GM21717 (cell line): ENCODE measurements at regions not wholly inside any gene's neighbourhood (a gene's known extent, or its start where the extent isn't known, plus 50 kb on each side); places are given as distances from the start of the nearest gene placed in this dataset.
A peak's percentile ranks its signal among the peaks of the same experiment; 100 is the strongest.
"Not testable (repeated sequence)": the region's sequence is repeated elsewhere in the genome, so short reads cannot be mapped to it uniquely, and the experiment has no call there.

Experiments
- ATAC-seq: cut with Tn5 transposase; IDR thresholded peaks from one replicate; pipeline ENCODE4 v1.9.1; 2021; ENCODE audit warnings: mild to moderate bottlenecking, moderate library complexity; ENCODE audit not compliant: unreplicated experiment

- no peak for ATAC-seq
Observed at GRCh38 chr3:72660270-72661114, 187.8 kb downstream of the SHQ1 start.

DNA sequence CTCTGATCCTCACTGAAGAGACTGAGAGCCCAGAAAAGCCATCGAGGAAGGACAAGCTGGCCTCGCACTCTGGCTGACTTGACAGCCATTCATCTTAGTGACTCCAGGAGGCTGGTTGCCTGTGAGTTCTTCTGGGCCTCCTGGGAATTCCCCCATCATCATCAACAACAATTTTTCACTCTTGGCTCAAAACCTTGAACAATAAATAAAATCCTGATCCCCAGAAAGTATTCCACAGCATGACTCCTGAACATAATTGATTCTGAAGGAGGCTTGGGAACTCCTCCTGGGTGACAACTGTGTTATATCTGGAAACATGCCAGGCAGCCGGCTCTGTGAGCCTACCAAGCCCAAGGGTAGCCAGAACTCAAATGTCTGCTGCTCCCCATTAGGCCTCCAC lies 188.6 kb downstream of the SHQ1 start:
- no peak for ATAC-seq

DNA sequence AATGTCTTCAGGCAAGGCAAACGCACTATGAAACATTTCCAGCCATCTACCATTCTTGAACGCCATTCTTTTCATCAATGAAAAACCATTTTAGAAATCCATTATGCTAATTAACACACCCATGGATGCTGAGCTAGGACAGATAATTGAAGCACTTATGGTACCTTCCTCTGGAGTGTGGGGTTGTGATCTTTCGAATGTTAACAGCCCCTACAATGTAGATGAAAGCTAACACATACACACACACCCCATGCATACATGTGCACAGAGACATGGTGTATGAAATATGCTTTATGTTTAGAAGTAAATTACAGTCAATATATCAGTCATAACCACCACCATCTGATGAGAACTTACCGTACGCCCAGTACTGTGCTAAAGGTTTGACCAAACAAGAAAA lies 189.1 kb downstream of the SHQ1 start:
- ATAC-seq = no peak

- no peak for ATAC-seq
Observed at GRCh38 chr3:72658466-72659100, 189.7 kb downstream of the SHQ1 start.

DNA sequence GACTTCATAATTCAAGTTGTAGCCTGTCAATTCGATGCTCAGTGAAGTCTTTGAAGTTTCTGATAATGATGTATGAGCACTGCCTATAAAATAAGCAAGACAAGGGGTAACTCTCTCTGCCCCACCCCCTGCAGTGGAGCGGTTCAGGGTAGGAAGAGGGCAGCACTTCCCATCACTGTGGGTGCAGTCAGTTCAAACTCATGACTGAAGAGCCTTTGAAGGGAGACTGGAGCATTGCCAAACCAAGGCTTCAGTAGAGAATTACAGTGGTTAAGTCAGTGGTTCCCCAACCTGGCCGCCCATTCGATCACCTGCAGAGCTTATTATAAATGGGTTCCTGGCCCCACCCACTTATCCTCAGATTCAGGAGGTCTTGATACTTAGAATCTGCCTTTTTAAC lies 190.6 kb downstream of the SHQ1 start:
- peak; percentile 58 for ATAC-seq

GRCh38 chr3:72655723-72656122 lies 192.5 kb downstream of the SHQ1 start:
- ATAC-seq = no peak

DNA sequence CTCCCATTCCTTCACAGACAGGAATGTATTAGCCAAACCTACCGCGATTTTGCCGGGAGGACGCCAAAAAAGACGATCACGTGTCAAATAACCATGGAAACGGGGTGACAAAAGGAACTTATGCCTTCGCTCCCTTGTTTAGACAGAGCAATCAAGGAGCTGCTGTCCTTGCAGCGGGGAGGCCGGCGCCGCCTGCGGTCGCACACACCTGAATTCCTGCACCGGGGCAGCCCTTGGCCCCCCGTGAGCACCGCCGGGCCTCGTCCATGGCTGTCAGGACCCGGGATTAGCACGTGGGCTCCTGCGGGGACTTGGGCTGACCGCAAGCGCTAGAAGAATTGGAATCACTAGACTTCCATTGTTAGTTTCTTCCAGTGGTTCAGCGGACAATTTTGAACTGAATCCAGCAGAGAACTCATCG lies 193.1 kb downstream of the SHQ1 start:
- ATAC-seq = no peak

DNA sequence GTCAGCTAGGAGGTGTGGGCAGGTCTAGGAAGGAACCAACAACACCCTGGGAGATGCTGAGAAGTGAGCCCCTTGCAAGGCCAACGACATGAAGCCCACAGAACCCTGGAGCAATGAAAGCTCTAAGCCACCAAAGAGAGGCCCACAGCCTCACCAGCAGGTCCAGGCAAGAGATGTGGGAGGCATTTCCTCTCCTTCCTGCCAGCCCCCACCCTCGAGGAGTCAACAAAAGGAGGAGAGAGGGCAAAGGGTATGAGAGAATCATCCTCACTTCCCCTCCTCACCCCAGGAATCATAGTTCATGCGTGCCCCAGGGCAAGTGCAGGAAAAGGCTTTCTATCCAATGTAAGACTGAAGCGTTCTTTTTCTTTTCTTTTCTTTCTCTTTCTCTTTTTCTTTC lies 195.8 kb downstream of the SHQ1 start:
- ATAC-seq = no peak

DNA sequence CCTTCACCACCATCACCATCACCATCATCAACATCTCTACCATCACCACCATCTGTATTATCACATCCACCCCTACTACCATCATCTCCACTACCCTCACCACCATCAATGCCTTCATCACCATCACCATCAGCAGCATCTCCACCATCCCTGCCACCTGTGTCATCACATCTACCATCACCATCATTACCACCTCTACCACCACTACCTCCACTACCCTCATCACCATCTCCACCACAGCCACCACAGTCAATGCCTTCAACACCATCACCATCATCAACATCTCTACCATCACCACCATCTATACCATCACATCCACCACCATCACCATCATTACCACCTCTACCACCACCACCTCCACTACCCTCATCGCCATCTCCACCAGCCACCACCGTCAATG lies 196.7 kb downstream of the SHQ1 start:
- no peak for ATAC-seq

DNA sequence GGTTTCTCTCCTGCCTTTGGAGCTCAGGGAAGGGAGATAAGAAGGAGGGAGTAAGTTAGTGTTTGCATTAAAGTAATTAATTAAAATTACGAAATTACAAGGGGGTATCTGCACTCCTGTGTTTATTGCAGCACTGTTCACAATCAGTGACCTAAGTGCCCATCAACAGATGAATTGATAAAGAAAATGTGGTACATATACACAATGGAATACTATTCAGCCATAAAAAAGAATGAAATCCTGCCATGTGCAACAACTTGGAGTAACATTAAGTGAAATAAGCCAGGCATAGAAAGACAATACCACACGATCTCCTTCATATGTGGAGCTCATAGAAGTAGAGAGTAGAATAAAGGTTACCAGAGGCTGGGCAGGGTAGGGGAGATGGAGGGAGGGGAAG lies 202.0 kb downstream of the SHQ1 start:
- ATAC-seq = no peak

DNA sequence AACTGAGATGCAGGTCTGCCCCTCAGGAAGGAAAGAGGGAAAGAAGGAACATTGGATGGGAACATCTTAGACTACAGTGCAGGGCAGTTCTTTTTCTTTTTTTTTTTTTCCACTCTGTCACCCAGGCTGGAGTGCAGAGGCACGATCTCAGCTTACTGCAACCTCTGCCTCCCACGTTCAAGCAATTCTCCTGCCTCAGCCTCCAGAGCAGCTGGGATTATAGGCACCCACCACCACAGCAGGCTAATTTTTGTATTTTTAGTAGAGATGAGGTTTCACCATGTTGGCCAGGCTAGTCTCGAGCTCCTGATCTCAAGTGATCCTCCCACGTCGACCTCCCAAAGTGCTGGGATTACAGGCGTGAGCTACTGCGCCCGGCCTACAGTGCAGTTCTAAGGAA lies 204.6 kb downstream of the SHQ1 start:
- ATAC-seq = not testable (repeated sequence)

GRCh38 chr3:72641684-72642083 lies 206.6 kb downstream of the SHQ1 start:
- ATAC-seq = no peak

DNA sequence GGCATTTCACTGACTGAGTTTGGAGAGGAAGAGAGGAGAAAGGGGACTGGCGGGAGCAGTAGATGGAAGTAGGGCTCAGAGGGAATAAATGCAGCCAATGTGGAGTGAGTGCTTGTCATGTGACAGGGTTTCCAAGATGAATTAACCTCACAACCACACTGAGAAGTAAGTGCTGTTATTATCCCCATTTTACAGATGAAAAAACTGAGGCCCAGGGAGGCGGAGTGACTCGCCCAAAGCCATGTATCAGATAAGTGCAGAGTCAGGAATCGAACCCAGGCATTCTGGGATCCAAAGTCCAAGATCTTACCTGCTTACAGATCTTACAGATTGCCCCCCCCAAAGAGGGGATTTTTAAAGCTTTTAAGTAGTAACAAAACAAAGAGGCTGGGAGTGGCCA lies 207.2 kb downstream of the SHQ1 start:
- no peak for ATAC-seq

DNA sequence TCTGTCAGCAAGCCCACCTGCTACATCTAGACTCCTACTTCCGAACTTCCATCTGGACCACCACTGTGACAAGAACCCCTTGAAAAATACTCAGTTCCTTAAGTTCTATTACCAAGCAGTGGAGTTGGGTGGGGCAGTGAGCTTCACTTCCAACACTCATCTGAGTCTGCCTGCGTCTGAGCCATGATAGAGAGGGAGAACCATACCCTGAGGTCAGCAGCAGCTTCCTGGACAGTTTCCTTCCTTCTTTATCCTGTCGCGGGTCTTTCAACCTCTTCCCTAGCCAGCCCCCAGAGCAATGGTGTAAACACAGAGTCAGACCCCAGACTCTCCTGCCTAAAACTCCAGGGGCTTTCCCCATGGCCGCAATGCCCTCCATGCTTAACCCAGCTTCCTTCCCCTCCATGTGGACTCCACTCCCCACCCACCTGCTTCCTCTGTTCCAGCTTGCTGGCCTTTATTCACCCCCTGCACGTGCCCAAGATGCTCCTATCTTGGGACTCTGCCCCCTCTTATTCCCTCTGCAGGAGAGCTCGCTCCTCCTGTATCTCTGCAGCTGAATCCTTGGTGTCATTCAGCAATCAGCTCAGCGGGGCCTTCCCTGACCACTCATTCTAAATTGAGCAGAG lies 211.2 kb downstream of the SHQ1 start:
- no peak for ATAC-seq

- no peak for ATAC-seq
Observed at GRCh38 chr3:72635551-72635950, 212.7 kb downstream of the SHQ1 start.

DNA sequence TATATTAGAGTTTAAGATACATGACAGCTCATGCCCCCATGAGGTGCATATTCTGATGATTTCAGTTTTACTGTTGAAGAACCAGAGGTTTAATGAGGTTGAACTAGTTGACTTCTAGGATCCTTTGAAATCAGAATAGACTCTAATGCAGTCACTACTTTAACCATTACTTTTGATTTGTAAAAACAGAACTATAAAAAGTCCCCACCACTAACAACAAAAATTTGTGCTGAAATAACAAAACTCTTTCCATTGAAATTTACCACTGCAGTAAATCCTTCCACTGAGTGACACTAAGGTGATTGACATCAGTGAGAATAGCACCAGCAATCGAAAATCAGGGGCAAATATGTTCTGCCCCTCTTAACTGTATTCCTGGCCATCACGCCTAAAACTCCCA lies 214.1 kb downstream of the SHQ1 start:
- peak; percentile 52 for ATAC-seq

GRCh38 chr3:72633534-72633933 lies 214.7 kb downstream of the SHQ1 start:
- no peak for ATAC-seq

DNA sequence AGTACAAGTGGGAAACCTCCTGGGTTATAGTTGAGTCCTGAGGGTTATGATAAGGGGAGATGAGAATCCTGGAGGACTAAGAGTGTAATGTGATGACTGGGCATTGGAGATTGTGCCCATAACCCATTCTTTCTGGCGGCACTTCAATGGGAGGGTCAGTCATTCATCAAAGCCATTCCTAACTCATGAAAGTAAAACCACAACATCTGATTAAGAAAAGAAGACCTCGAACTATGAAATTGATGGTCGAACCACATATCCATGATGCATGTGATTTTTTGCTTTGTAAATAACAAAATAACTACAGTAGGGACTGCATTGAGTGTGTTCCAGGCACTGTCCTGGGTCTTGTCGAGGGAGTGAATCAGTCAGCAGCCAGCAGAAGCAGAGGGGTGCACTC lies 215.1 kb downstream of the SHQ1 start:
- no peak for ATAC-seq

DNA sequence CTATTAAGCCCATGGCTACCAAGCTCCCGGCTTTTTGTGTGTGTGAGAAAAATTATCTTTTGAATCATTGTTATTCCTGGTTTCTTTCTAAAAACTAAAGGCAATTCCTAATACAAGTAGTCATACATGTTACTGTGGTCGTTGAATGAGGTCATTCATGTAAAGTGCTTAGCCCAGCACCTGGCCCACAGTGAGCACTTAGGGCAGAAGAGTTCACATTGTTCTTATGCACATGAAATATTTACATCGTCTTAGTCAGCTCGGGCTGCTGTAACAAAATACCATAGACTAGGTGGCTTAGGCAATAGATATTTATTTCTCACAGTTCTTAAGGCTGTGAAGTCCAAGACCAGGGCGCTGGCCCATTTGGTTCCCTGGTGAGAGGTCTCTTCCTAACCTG lies 216.1 kb downstream of the SHQ1 start:
- ATAC-seq = no peak

DNA sequence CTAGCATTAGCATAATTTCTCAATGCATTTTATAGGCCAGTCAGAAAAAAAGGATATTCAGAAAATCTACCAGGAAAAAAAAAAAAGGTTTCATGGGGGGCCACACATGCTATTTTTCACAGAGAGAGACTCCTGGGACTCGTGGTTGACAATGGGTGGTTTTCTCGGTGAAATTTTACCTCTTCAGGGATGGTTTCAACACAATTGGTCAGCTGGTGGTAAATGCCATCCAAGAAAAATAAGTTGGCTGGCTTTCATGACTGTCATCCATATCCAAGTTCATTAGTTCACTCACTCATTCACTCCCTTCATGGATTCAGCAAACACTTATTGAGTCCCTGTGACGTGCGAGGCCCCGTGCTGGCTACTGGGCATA lies 217.3 kb downstream of the SHQ1 start:
- no peak for ATAC-seq

- ATAC-seq = no peak
Observed at GRCh38 chr3:72630327-72630968, 217.8 kb downstream of the SHQ1 start.

- peak; percentile 65 for ATAC-seq
Observed at GRCh38 chr3:72629191-72629631, 219.0 kb downstream of the SHQ1 start.
